PC-3 (cell line): ENCODE measurements at regions not wholly inside any gene's neighbourhood (a gene's known extent, or its start where the extent isn't known, plus 50 kb on each side); places are given as distances from the start of the nearest gene placed in this dataset.

Experiments
- ATAC-seq: fragments of 200-7000 bp; cut with Tn5 transposase; 2 replicates; pipeline ENCODE4 v1.9.1; 2020; ENCODE audit warnings: mild to moderate bottlenecking, moderate library complexity
- BruUV-seq: library from RNA; stranded (reverse); fragments of 400-500 nt; replicated peaks from 2 replicates; lab custom pipeline; 2021; lab: Mats Ljungman, UMichigan
- CTCF ChIA-PET: fragments of 300-600 bp; sonication (Branson Sonifier 250); formaldehyde crosslinking; loops from one replicate; lab custom pipeline; 2022; ENCODE audit warnings: antibody characterized with exemption; lab: Charles Lee
- POLR2A ChIA-PET: fragments of 300-600 bp; sonication (Branson Sonifier 250); formaldehyde crosslinking; loops from one replicate; lab custom pipeline; 2022; ENCODE audit warnings: antibody characterized with exemption; ENCODE audit not compliant: unreplicated experiment; lab: Charles Lee
- DNase-seq: peaks from one replicate; pipeline ENCODE4 v3.0.0-alpha.2; 2015
- H2AFZ ChIP-seq: fragments of 300-600 bp; sonication (generic); 2 replicates; pipeline ENCODE4 v1.6.0; 2016; ENCODE audit warnings: antibody characterized with exemption, low read length
- H3F3A ChIP-seq: fragments of 300-600 bp; sonication (generic); one replicate; pipeline ENCODE4 v1.6.0; 2017; ENCODE audit warnings: antibody characterized with exemption, low read length, control low read depth, mild to moderate bottlenecking; ENCODE audit not compliant: unreplicated experiment
- H3K27ac ChIP-seq: fragments of 300-600 bp; sonication (generic); 2 replicates; pipeline ENCODE4 v1.5.1; 2016; ENCODE audit warnings: mild to moderate bottlenecking, low read length
- H3K27me3 ChIP-seq: fragments of 300-600 bp; sonication (generic); 2 replicates; pipeline ENCODE4 v1.6.1; 2016; ENCODE audit warnings: low read length, mixed read lengths
- H3K36me3 ChIP-seq: fragments of 300-600 bp; sonication (generic); 2 replicates; pipeline ENCODE4 v1.6.1; 2016; ENCODE audit warnings: low read depth, mixed run types, low read length, mixed read lengths
- H3K4me1 ChIP-seq: fragments of 300-600 bp; sonication (generic); 2 replicates; pipeline ENCODE4 v1.5.1; 2016; ENCODE audit warnings: low read length; ENCODE audit not compliant: insufficient read depth
- H3K4me2 ChIP-seq: fragments of 300-600 bp; sonication (generic); 2 replicates; pipeline ENCODE4 v1.6.0; 2016; ENCODE audit warnings: low read length
- H3K4me3 ChIP-seq: fragments of 300-600 bp; sonication (generic); 2 replicates; pipeline ENCODE4 v1.5.1; 2016; ENCODE audit warnings: mild to moderate bottlenecking, low read length, mixed read lengths
- H3K79me2 ChIP-seq: fragments of 300-600 bp; sonication (generic); 2 replicates; pipeline ENCODE4 v1.6.1; 2017; ENCODE audit warnings: low read length, mixed read lengths
- H3K9ac ChIP-seq: fragments of 300-600 bp; sonication (generic); 2 replicates; pipeline ENCODE4 v1.6.0; 2016; ENCODE audit warnings: mild to moderate bottlenecking, low read length
- H3K9me2 ChIP-seq: fragments of 300-600 bp; sonication (generic); replicated peaks from 2 replicates; pipeline ENCODE4 v1.6.1; 2016; ENCODE audit warnings: mixed run types, low read length, mixed read lengths
- H3K9me3 ChIP-seq: fragments of 300-600 bp; sonication (generic); 2 replicates; pipeline ENCODE4 v1.6.1; 2016; ENCODE audit warnings: low read length, mixed read lengths
- H4K20me1 ChIP-seq: fragments of 300-600 bp; sonication (generic); 2 replicates; pipeline ENCODE4 v1.6.1; 2016; ENCODE audit warnings: low read length, mixed read lengths
- CTCF ChIP-seq: fragments of 300-600 bp; sonication (generic); conservative IDR thresholded peaks from 2 replicates; pipeline ENCODE4 v1.5.1; 2017; ENCODE audit warnings: antibody characterized with exemption, low read depth, mild to moderate bottlenecking, low read length
- EZH2 ChIP-seq: fragments of 300-600 bp; sonication (generic); IDR thresholded peaks from one replicate; pipeline ENCODE4 v1.6.1; 2017; ENCODE audit warnings: antibody characterized with exemption, mild to moderate bottlenecking, low read length; ENCODE audit not compliant: unreplicated experiment
- EZH2phosphoT487 ChIP-seq: fragments of 300-600 bp; sonication (generic); IDR thresholded peaks from 2 replicates; pipeline ENCODE4 v1.6.1; 2018; ENCODE audit warnings: mild to moderate bottlenecking, antibody characterized with exemption, low read length, borderline replicate concordance
- intact Hi-C: fragments of 100-400 bp; cut with micrococcal nuclease; formaldehyde crosslinking; loops from 2 replicates; pipeline ENCODE4 v1.9.0; 2023

GRCh38 chr2:43100883-43101662 lies 125.3 kb downstream of the ZFP36L2 start:
- intact Hi-C loops: no loop called here
- DNase-seq (peak; percentile 52), ATAC-seq (peak; percentile 80)
- ChIA-PET CTCF (interaction anchor here (0.6 kb wide), 1 partner anchor 12 kb away, joined by 3 read pairs; no protein-coding TSS in a partner anchor), POLR2A (interaction anchor here (0.5 kb wide), 1 partner anchor 80 kb away, joined by 3 read pairs; no protein-coding TSS in a partner anchor)
- Histone ChIP-seq H3K27ac (peak overlapping the region; percentile 23; the same call in 1 of the 2 replicates), H2AFZ (peak overlapping the region; percentile 96), H3K9ac (peak overlapping the region; percentile 80), H3K27me3 (no peaks in the 10 kb centered on the region), H3K36me3 (no peaks in the 10 kb centered on the region), H3K9me3 (no peaks in the 10 kb centered on the region), H3K79me2 (no peaks in the 10 kb centered on the region), H3F3A (no peaks in the 10 kb centered on the region), H3K4me2 (peak overlapping the region; percentile 97), H3K4me1 (peaks cover 18% of the 10 kb centered on the region), H3K4me3 (peak overlapping the region; percentile 65), H4K20me1 (no peaks in the 10 kb centered on the region), H3K9me2 (peaks cover 5% of the 10 kb centered on the region; the same call in 1 of the 2 replicates)
- TF ChIP-seq EZH2 (no peak), EZH2phosphoT487 (no peak), CTCF (no peak)
- BruUV-seq: TSS peak; percentile 24

GRCh38 chr2:43100362-43100882 lies 126.0 kb downstream of the ZFP36L2 start:
- H3K4me2 ChIP-seq: peak overlapping the region; percentile 97
- H3F3A ChIP-seq: no peaks in the 10 kb centered on the region
- intact Hi-C loops: no loop called here
- H3K36me3 ChIP-seq: no peaks in the 10 kb centered on the region
- no peaks in the 10 kb centered on the region for H3K9me3 ChIP-seq
- BruUV-seq: no TSS peak
- ChIA-PET POLR2A (interaction anchor here (0.5 kb wide), 1 partner anchor 80 kb away, joined by 3 read pairs; no protein-coding TSS in a partner anchor), CTCF (interaction anchor here (0.6 kb wide), 1 partner anchor 13 kb away, joined by 3 read pairs; no protein-coding TSS in a partner anchor)
- peak overlapping the region; percentile 80 for H3K9ac ChIP-seq
- H3K79me2 ChIP-seq: no peaks in the 10 kb centered on the region
- TF ChIP-seq EZH2: no peak
- TF ChIP-seq EZH2phosphoT487: no peak
- no peak for TF ChIP-seq CTCF
- peaks cover 13% of the 10 kb centered on the region for H3K4me1 ChIP-seq
- H3K4me3 ChIP-seq: peak overlapping the region; percentile 65
- no peak for DNase-seq
- peak overlapping the region; percentile 23; the same call in 1 of the 2 replicates for H3K27ac ChIP-seq
- H2AFZ ChIP-seq: peak overlapping the region; percentile 96
- peaks cover 5% of the 10 kb centered on the region; the same call in 1 of the 2 replicates for H3K9me2 ChIP-seq
- no peaks in the 10 kb centered on the region for H4K20me1 ChIP-seq
- ATAC-seq: no peak
- no peaks in the 10 kb centered on the region for H3K27me3 ChIP-seq
